ENCODE measurements at regions not wholly inside any gene's neighbourhood (a gene's known extent, or its start where the extent isn't known, plus 50 kb on each side); places are given as distances from the start of the nearest gene placed in this dataset.

GRCh38 chr9:31601666-31602065 lies 782.8 kb upstream of the ACO1 start:
- no peaks in the 10 kb centered on the region for H3K4me1 ChIP-seq (replicated peaks in 1 of 2; ENCODE audit: control insufficient read depth in 2 of 2, insufficient read depth in 2 of 2, low read length in 2 of 2)
- no peak overlapping the region for H3K27ac ChIP-seq (ENCODE audit: extremely low read depth, low read depth, low read length)
- no peak overlapping the region for H3K9ac ChIP-seq (ENCODE audit: insufficient read depth in 1 of 2, low read depth in 2 of 2, low read length in 2 of 2)
- H4K20me1 ChIP-seq (replicated peaks; ENCODE audit: control insufficient read depth, insufficient read depth, low read length) = no peaks in the 10 kb centered on the region
- H3K4me3 ChIP-seq = no peak overlapping the region
- no peaks in the 10 kb centered on the region for H3K79me2 ChIP-seq (ENCODE audit: control insufficient read depth, insufficient read depth, low read length)
- FAIRE-seq (no peak), DNase-seq (ENCODE audit: extremely low read depth in 1 of 4, low spot score in 3 of 4) (no peak), ATAC-seq (no peak)
- CTCF ChIA-PET (ENCODE audit: low intra/inter-chr PET ratio) = no interaction called here
- no TSS peak for BruUV-seq (replicated peaks)
- H2AFZ ChIP-seq (ENCODE audit: low read depth, low read length) = no peak overlapping the region
- H3K9me3 ChIP-seq (replicated peaks; ENCODE audit: control insufficient read depth, insufficient read depth, low read depth, low read length) = no peaks in the 10 kb centered on the region
- in situ Hi-C loops (cut with MboI) (no loop called here), intact Hi-C loops (cut with micrococcal nuclease) (no loop called here)
- no peaks in the 10 kb centered on the region for H3K27me3 ChIP-seq (ENCODE audit: control insufficient read depth in 2 of 2, insufficient read depth in 2 of 2, low read length in 2 of 2)
- TF ChIP-seq KLF13 (tag; IDR thresholded peaks at IDR 0.05; ENCODE audit: borderline replicate concordance, low read depth) = no peak
- TF ChIP-seq ETV6 (IDR thresholded peaks at IDR 0.05; ENCODE audit: borderline replicate concordance in 1 of 2, low read depth in 2 of 2, low read length in 1 of 2) = no peak
- no peak for TF ChIP-seq ETV6 (CRISPR knock-in tag; IDR thresholded peaks at IDR 0.05; ENCODE audit: borderline replicate concordance)
- no peak for TF ChIP-seq JUND (IDR thresholded peaks at IDR 0.05; ENCODE audit: borderline replicate concordance, low read depth, low read length)
- no peak for TF ChIP-seq JUND (tag; IDR thresholded peaks at IDR 0.05; ENCODE audit: borderline replicate concordance, low read depth, low read length)
- no peak for TF ChIP-seq ZNF511 (CRISPR knock-in tag; IDR thresholded peaks at IDR 0.05)
- no peak overlapping the region for H3K4me2 ChIP-seq (ENCODE audit: insufficient read depth, low read length)
- POLR2A ChIA-PET = no interaction called here
- no peaks in the 10 kb centered on the region for H3K36me3 ChIP-seq (ENCODE audit: control insufficient read depth, insufficient read depth, low read length)
- H3K9me1 ChIP-seq (ENCODE audit: control insufficient read depth, insufficient read depth, low read length) = no peaks in the 10 kb centered on the region

- H3K9me3 ChIP-seq (replicated peaks; ENCODE audit: control insufficient read depth, insufficient read depth, low read depth, low read length) = no peaks in the 10 kb centered on the region
- ChIA-PET POLR2A (no interaction called here), CTCF (ENCODE audit: low intra/inter-chr PET ratio) (no interaction called here)
- H3K27ac ChIP-seq (ENCODE audit: extremely low read depth, low read depth, low read length) = no peak overlapping the region
- ATAC-seq (no peak), FAIRE-seq (no peak), DNase-seq (ENCODE audit: extremely low read depth in 1 of 4, low spot score in 3 of 4) (no peak)
- no peak for TF ChIP-seq ZNF324 (CRISPR knock-in tag; IDR thresholded peaks at IDR 0.05)
- no peak for TF ChIP-seq ZNF143 (CRISPR knock-in tag; IDR thresholded peaks at IDR 0.05)
- no peak for TF ChIP-seq RAD21 (CRISPR knock-in tag; conservative IDR thresholded peaks at IDR 0.05 in 1 of 2, IDR thresholded peaks at IDR 0.05 in 1 of 2)
- no peak for TF ChIP-seq TSC22D4 (tag; IDR thresholded peaks at IDR 0.05)
- TF ChIP-seq TBL1XR1 (IDR thresholded peaks at IDR 0.05; ENCODE audit: low read length in 2 of 2) = no peak
- TF ChIP-seq ZNF24 (IDR thresholded peaks at IDR 0.05) = no peak
- TF ChIP-seq UBTF (IDR thresholded peaks at IDR 0.05; ENCODE audit: borderline replicate concordance in 1 of 2, low read depth in 2 of 2, low read length in 2 of 2) = no peak
- no peak for TF ChIP-seq ZNF766 (CRISPR knock-in tag; conservative IDR thresholded peaks at IDR 0.05)
- in situ Hi-C loops (cut with MboI) (no loop called here), intact Hi-C loops (cut with micrococcal nuclease) (no loop called here)
- H3K9ac ChIP-seq (ENCODE audit: insufficient read depth in 1 of 2, low read depth in 2 of 2, low read length in 2 of 2) = no peak overlapping the region
- H4K20me1 ChIP-seq (replicated peaks; ENCODE audit: control insufficient read depth, insufficient read depth, low read length) = no peaks in the 10 kb centered on the region
- no peaks in the 10 kb centered on the region for H3K9me1 ChIP-seq (ENCODE audit: control insufficient read depth, insufficient read depth, low read length)
- no TSS peak for BruUV-seq (replicated peaks)
- H3K36me3 ChIP-seq (ENCODE audit: control insufficient read depth, insufficient read depth, low read length) = no peaks in the 10 kb centered on the region
- WGBS (ENCODE audit: insufficient coverage, low coverage, missing lambda C conversion rate) = no CpG with 5 or more reads among the region's 1 CpG
- H3K79me2 ChIP-seq (ENCODE audit: control insufficient read depth, insufficient read depth, low read length) = no peaks in the 10 kb centered on the region
- no peak overlapping the region for H3K4me2 ChIP-seq (ENCODE audit: insufficient read depth, low read length)
- no peak overlapping the region for H3K4me3 ChIP-seq
- H2AFZ ChIP-seq (ENCODE audit: low read depth, low read length) = no peak overlapping the region
- H3K27me3 ChIP-seq (ENCODE audit: control insufficient read depth in 2 of 2, insufficient read depth in 2 of 2, low read length in 2 of 2) = no peaks in the 10 kb centered on the region
- H3K4me1 ChIP-seq (replicated peaks in 1 of 2; ENCODE audit: control insufficient read depth in 2 of 2, insufficient read depth in 2 of 2, low read length in 2 of 2) = no peaks in the 10 kb centered on the region
Observed at GRCh38 chr9:31604531-31604930, 779.9 kb upstream of the ACO1 start.

All from K562 (cell line).